WTC11 (cell line): ENCODE measurements at regions not wholly inside any gene's neighbourhood (a gene's known extent, or its start where the extent isn't known, plus 50 kb on each side); places are given as distances from the start of the nearest gene placed in this dataset.

ENCODE experiments used
- ATAC-seq: fragments of 200-7000 bp; cut with Tn5 transposase; 2 replicates; pipeline ENCODE4 v1.10.0; 2021; ENCODE audit warnings: mild to moderate bottlenecking, moderate library complexity
- CTCF ChIA-PET: fragments of 300-600 bp; sonication (Branson Sonifier 250); formaldehyde crosslinking; loops from one replicate; lab custom pipeline; 2021; ENCODE audit warnings: antibody characterized with exemption; lab: Charles Lee
- POLR2A ChIA-PET: fragments of 350-600 bp; sonication (Branson Sonifier 250); formaldehyde crosslinking; loops from one replicate; lab custom pipeline; 2021; ENCODE audit warnings: antibody characterized with exemption; lab: Charles Lee
- DNase-seq: peaks from one replicate; pipeline ENCODE4 v3.0.0; 2021; ENCODE audit warnings: low spot score
- H3K27ac Mint-ChIP-seq: 2 replicates; pipeline ENCODE4 v1.8.0; 2021; ENCODE audit warnings: mixed read lengths
- H3K27me3 Mint-ChIP-seq: 2 replicates; pipeline ENCODE4 v1.8.0; 2021; ENCODE audit warnings: low read depth, mild to moderate bottlenecking, moderate library complexity, mixed read lengths
- H3K36me3 Mint-ChIP-seq: 2 replicates; pipeline ENCODE4 v1.8.0; 2021; ENCODE audit warnings: mixed read lengths
- H3K4me1 Mint-ChIP-seq: 2 replicates; pipeline ENCODE4 v1.8.0; 2022; ENCODE audit warnings: mixed read lengths
- H3K4me3 Mint-ChIP-seq: 2 replicates; pipeline ENCODE4 v1.8.0; 2021; ENCODE audit warnings: mild to moderate bottlenecking, moderate library complexity, mixed read lengths
- H3K9me3 Mint-ChIP-seq: 2 replicates; pipeline ENCODE4 v1.8.0; 2021; ENCODE audit warnings: mixed read lengths
- CREB1 ChIP-seq: sonication (generic); formaldehyde crosslinking; IDR thresholded peaks from 2 replicates; pipeline ENCODE4 v1.8.0; 2023; ENCODE audit warnings: mild to moderate bottlenecking, missing genetic modification reagents
- CREM ChIP-seq: sonication (generic); formaldehyde crosslinking; IDR thresholded peaks from 2 replicates; pipeline ENCODE4 v1.8.1; 2022; ENCODE audit warnings: mild to moderate bottlenecking, missing genetic modification reagents, moderate library complexity
- GABPB1 ChIP-seq: sonication (generic); formaldehyde crosslinking; IDR thresholded peaks from 2 replicates; pipeline ENCODE4 v1.8.1; 2023; ENCODE audit warnings: mild to moderate bottlenecking, missing genetic modification reagents
- NFATC4 ChIP-seq: fragments of 250-450 bp; sonication (Bioruptor Pico); IDR thresholded peaks from 2 replicates; pipeline ENCODE4 v1.9.0; 2021; ENCODE audit warnings: mild to moderate bottlenecking
- NFYB ChIP-seq: sonication (generic); formaldehyde crosslinking; conservative IDR thresholded peaks from 2 replicates; pipeline ENCODE4 v1.8.0; 2022; ENCODE audit warnings: low read depth, missing genetic modification reagents
- NR3C1 ChIP-seq: sonication (generic); formaldehyde crosslinking; conservative IDR thresholded peaks from 2 replicates; pipeline ENCODE4 v1.8.1; 2023; ENCODE audit warnings: low read depth, mild to moderate bottlenecking, missing genetic modification reagents
- SP1 ChIP-seq: sonication (generic); formaldehyde crosslinking; conservative IDR thresholded peaks from 2 replicates; pipeline ENCODE4 v1.8.1; 2022; ENCODE audit warnings: missing genetic modification reagents
- ZNF416 ChIP-seq: fragments of 250-450 bp; sonication (Bioruptor Pico); IDR thresholded peaks from 2 replicates; pipeline ENCODE4 v1.9.0; 2021; ENCODE audit warnings: mild to moderate bottlenecking, inconsistent platforms
- TF ChIP-seq, protein P1 (sequence below): sonication (generic); formaldehyde crosslinking; conservative IDR thresholded peaks from 2 replicates; pipeline ENCODE4 v1.8.1; 2022; ENCODE audit warnings: mild to moderate bottlenecking, missing genetic modification reagents
- TF ChIP-seq, protein P2 (sequence below): sonication (generic); formaldehyde crosslinking; IDR thresholded peaks from 2 replicates; pipeline ENCODE4 v1.8.0; 2022; ENCODE audit warnings: mild to moderate bottlenecking, missing genetic modification reagents
- TF ChIP-seq, protein P3 (sequence below): sonication (generic); formaldehyde crosslinking; IDR thresholded peaks from 2 replicates; pipeline ENCODE4 v1.8.1; 2022; ENCODE audit warnings: low read depth, mild to moderate bottlenecking, moderate library complexity, missing genetic modification reagents, borderline replicate concordance
- TF ChIP-seq, protein P4 (sequence below): sonication (generic); formaldehyde crosslinking; IDR thresholded peaks from 2 replicates; pipeline ENCODE4 v1.8.1; 2022; ENCODE audit warnings: mild to moderate bottlenecking, moderate library complexity, missing genetic modification reagents
- TF ChIP-seq, protein P5 (sequence below): sonication (generic); formaldehyde crosslinking; conservative IDR thresholded peaks from 2 replicates; pipeline ENCODE4 v1.8.1; 2023; ENCODE audit warnings: mild to moderate bottlenecking, low read depth, missing genetic modification reagents, moderate library complexity
- TF ChIP-seq, protein P6 (sequence below): sonication (generic); formaldehyde crosslinking; IDR thresholded peaks from 2 replicates; pipeline ENCODE4 v1.8.0; 2022; ENCODE audit warnings: missing genetic modification reagents
- TF ChIP-seq, protein P7 (sequence below): fragments of 250-450 bp; sonication (Bioruptor Pico); IDR thresholded peaks from 2 replicates; pipeline ENCODE4 v1.9.0; 2021; ENCODE audit warnings: mild to moderate bottlenecking
- TF ChIP-seq, protein P8 (sequence below): fragments of 250-450 bp; sonication (Bioruptor Pico); IDR thresholded peaks from 2 replicates; pipeline ENCODE4 v1.9.0; 2021; ENCODE audit warnings: mild to moderate bottlenecking

DNA sequence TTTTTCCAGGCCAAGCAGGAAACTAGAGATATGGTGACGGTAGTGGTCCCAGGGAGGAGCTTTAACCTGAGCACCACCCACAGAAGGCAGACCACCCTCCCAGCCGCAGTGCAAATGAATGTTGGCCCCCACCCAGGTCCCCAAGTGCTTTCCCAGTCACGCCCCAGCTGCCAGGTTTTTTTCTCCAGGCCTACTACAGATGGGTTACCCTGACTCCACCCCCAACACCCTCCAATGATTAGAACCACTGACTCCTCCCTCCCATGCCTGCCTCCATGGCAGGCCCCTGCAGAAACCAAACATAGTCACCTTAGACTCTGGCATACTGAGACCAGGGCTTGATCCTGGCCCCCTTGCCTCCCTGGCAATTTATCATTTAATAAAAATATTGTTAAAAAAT lies 58.7 kb upstream of the CHST1 start:
- Mint-ChIP-seq H3K4me1 (peaks cover 17% of the 10 kb centered on the region), H3K27ac (peak overlapping the region; percentile 17; the same call in 1 of the 2 replicates), H3K4me3 (peak overlapping the region; percentile 4; the same call in 1 of the 2 replicates), H3K36me3 (no peaks in the 10 kb centered on the region), H3K27me3 (no peaks in the 10 kb centered on the region; the same call in 1 of the 2 replicates), H3K9me3 (no peaks in the 10 kb centered on the region)
- ChIA-PET POLR2A (no interaction called here), CTCF (interaction anchor here (0.5 to 4.2 kb wide), 4 partner anchors 17 to 353 kb away, joined by 3 to 45 read pairs (median 4); no protein-coding TSS in a partner anchor)
- TF ChIP-seq NR3C1 (CRISPR knock-in tag): no peak
- TF ChIP-seq, protein P1, sequence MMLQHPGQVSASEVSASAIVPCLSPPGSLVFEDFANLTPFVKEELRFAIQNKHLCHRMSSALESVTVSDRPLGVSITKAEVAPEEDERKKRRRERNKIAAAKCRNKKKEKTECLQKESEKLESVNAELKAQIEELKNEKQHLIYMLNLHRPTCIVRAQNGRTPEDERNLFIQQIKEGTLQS: no peak
- TF ChIP-seq GABPB1: no peak
- TF ChIP-seq, protein P2, sequence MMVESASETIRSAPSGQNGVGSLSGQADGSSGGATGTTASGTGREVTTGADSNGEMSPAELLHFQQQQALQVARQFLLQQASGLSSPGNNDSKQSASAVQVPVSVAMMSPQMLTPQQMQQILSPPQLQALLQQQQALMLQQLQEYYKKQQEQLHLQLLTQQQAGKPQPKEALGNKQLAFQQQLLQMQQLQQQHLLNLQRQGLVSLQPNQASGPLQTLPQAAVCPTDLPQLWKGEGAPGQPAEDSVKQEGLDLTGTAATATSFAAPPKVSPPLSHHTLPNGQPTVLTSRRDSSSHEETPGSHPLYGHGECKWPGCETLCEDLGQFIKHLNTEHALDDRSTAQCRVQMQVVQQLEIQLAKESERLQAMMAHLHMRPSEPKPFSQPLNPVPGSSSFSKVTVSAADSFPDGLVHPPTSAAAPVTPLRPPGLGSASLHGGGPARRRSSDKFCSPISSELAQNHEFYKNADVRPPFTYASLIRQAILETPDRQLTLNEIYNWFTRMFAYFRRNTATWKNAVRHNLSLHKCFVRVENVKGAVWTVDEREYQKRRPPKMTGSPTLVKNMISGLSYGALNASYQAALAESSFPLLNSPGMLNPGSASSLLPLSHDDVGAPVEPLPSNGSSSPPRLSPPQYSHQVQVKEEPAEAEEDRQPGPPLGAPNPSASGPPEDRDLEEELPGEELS: no peak
- TF ChIP-seq CREB1: no peak
- TF ChIP-seq, protein P3, sequence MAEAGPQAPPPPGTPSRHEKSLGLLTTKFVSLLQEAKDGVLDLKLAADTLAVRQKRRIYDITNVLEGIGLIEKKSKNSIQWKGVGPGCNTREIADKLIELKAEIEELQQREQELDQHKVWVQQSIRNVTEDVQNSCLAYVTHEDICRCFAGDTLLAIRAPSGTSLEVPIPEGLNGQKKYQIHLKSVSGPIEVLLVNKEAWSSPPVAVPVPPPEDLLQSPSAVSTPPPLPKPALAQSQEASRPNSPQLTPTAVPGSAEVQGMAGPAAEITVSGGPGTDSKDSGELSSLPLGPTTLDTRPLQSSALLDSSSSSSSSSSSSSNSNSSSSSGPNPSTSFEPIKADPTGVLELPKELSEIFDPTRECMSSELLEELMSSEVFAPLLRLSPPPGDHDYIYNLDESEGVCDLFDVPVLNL (CRISPR knock-in tag): no peak
- no peak for TF ChIP-seq CREM (CRISPR knock-in tag)
- TF ChIP-seq, protein P4, sequence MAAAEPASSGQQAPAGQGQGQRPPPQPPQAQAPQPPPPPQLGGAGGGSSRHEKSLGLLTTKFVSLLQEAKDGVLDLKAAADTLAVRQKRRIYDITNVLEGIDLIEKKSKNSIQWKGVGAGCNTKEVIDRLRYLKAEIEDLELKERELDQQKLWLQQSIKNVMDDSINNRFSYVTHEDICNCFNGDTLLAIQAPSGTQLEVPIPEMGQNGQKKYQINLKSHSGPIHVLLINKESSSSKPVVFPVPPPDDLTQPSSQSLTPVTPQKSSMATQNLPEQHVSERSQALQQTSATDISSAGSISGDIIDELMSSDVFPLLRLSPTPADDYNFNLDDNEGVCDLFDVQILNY: no peak
- TF ChIP-seq ZNF416 (CRISPR knock-in tag): no peak
- TF ChIP-seq SP1 (CRISPR knock-in tag): no peak
- ATAC-seq: peak; percentile 72
- no peak for DNase-seq

DNA sequence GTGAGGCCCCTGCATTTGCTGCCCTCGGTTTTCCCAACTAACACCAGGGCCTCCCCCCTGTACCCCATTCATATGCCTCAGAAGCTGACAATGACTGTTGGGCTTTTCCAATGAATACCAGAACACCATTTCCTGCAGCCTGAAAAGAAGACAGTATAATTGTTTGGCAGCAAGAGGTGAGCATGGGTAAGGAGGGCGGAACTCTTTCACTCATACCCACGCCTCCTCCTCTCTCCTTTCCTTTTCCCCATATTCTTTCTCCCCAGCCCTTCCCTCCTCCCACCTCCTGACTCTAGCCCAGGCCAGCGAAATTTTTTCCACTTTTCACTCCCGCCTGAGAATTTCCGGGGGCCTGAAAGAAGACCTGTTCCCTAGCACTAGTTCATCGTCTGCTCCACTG lies 58.0 kb upstream of the CHST1 start:
- H3K27ac Mint-ChIP-seq: peak overlapping the region; percentile 17
- no peaks in the 10 kb centered on the region for H3K27me3 Mint-ChIP-seq
- ChIA-PET POLR2A (no interaction called here), CTCF (interaction anchor here (0.8 to 4.2 kb wide), 3 partner anchors 48 to 352 kb away, joined by 3 to 45 read pairs (median 4); no protein-coding TSS in a partner anchor)
- no peaks in the 10 kb centered on the region for H3K9me3 Mint-ChIP-seq
- H3K36me3 Mint-ChIP-seq: no peaks in the 10 kb centered on the region
- TF ChIP-seq, protein P5, sequence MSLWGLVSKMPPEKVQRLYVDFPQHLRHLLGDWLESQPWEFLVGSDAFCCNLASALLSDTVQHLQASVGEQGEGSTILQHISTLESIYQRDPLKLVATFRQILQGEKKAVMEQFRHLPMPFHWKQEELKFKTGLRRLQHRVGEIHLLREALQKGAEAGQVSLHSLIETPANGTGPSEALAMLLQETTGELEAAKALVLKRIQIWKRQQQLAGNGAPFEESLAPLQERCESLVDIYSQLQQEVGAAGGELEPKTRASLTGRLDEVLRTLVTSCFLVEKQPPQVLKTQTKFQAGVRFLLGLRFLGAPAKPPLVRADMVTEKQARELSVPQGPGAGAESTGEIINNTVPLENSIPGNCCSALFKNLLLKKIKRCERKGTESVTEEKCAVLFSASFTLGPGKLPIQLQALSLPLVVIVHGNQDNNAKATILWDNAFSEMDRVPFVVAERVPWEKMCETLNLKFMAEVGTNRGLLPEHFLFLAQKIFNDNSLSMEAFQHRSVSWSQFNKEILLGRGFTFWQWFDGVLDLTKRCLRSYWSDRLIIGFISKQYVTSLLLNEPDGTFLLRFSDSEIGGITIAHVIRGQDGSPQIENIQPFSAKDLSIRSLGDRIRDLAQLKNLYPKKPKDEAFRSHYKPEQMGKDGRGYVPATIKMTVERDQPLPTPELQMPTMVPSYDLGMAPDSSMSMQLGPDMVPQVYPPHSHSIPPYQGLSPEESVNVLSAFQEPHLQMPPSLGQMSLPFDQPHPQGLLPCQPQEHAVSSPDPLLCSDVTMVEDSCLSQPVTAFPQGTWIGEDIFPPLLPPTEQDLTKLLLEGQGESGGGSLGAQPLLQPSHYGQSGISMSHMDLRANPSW (CRISPR knock-in tag): no peak
- H3K4me3 Mint-ChIP-seq: no peak overlapping the region
- H3K4me1 Mint-ChIP-seq: peaks cover 17% of the 10 kb centered on the region
- ATAC-seq (peak; percentile 36), DNase-seq (no peak)

DNA sequence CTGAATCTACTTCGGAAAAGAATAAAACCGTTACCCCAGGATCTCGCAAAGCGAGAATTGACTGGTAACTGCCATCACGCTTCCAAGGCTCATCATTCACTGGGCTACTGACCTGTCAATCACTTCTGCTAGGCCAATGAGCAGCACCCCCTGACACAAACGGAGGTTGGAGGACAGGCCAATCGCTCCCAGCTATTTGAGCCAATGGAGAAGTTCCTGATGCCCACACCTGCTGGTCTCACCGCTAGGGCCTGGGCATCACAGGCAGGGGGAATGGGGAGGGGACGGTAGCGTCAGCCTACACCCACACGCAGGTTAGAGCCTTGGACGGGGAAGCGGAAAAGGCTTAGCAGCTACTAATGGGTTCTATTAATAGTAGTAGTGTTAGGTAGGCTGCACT lies 56.7 kb upstream of the CHST1 start:
- Mint-ChIP-seq H3K27ac (no peak overlapping the region), H3K4me1 (peaks cover 19% of the 10 kb centered on the region), H3K9me3 (no peaks in the 10 kb centered on the region), H3K36me3 (no peaks in the 10 kb centered on the region), H3K4me3 (no peak overlapping the region)
- ATAC-seq: peak; percentile 87
- POLR2A ChIA-PET: no interaction called here
- peak; percentile 55 for DNase-seq
- TF ChIP-seq CREM (CRISPR knock-in tag) (no peak), NFYB (CRISPR knock-in tag) (peak; percentile 89), NFATC4 (CRISPR knock-in tag) (no peak), SP1 (CRISPR knock-in tag) (no peak)
- TF ChIP-seq, protein P6, sequence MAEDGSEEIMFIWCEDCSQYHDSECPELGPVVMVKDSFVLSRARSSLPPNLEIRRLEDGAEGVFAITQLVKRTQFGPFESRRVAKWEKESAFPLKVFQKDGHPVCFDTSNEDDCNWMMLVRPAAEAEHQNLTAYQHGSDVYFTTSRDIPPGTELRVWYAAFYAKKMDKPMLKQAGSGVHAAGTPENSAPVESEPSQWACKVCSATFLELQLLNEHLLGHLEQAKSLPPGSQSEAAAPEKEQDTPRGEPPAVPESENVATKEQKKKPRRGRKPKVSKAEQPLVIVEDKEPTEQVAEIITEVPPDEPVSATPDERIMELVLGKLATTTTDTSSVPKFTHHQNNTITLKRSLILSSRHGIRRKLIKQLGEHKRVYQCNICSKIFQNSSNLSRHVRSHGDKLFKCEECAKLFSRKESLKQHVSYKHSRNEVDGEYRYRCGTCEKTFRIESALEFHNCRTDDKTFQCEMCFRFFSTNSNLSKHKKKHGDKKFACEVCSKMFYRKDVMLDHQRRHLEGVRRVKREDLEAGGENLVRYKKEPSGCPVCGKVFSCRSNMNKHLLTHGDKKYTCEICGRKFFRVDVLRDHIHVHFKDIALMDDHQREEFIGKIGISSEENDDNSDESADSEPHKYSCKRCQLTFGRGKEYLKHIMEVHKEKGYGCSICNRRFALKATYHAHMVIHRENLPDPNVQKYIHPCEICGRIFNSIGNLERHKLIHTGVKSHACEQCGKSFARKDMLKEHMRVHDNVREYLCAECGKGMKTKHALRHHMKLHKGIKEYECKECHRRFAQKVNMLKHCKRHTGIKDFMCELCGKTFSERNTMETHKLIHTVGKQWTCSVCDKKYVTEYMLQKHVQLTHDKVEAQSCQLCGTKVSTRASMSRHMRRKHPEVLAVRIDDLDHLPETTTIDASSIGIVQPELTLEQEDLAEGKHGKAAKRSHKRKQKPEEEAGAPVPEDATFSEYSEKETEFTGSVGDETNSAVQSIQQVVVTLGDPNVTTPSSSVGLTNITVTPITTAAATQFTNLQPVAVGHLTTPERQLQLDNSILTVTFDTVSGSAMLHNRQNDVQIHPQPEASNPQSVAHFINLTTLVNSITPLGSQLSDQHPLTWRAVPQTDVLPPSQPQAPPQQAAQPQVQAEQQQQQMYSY (CRISPR knock-in tag): no peak
- TF ChIP-seq, protein P7, sequence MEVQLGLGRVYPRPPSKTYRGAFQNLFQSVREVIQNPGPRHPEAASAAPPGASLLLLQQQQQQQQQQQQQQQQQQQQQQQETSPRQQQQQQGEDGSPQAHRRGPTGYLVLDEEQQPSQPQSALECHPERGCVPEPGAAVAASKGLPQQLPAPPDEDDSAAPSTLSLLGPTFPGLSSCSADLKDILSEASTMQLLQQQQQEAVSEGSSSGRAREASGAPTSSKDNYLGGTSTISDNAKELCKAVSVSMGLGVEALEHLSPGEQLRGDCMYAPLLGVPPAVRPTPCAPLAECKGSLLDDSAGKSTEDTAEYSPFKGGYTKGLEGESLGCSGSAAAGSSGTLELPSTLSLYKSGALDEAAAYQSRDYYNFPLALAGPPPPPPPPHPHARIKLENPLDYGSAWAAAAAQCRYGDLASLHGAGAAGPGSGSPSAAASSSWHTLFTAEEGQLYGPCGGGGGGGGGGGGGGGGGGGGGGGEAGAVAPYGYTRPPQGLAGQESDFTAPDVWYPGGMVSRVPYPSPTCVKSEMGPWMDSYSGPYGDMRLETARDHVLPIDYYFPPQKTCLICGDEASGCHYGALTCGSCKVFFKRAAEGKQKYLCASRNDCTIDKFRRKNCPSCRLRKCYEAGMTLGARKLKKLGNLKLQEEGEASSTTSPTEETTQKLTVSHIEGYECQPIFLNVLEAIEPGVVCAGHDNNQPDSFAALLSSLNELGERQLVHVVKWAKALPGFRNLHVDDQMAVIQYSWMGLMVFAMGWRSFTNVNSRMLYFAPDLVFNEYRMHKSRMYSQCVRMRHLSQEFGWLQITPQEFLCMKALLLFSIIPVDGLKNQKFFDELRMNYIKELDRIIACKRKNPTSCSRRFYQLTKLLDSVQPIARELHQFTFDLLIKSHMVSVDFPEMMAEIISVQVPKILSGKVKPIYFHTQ (CRISPR knock-in tag): no peak
- TF ChIP-seq, protein P8, sequence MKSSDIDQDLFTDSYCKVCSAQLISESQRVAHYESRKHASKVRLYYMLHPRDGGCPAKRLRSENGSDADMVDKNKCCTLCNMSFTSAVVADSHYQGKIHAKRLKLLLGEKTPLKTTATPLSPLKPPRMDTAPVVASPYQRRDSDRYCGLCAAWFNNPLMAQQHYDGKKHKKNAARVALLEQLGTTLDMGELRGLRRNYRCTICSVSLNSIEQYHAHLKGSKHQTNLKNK (CRISPR knock-in tag): no peak
- TF ChIP-seq, all 79 proteins: peak for 1
- no peaks in the 10 kb centered on the region for H3K27me3 Mint-ChIP-seq
- CTCF ChIA-PET: interaction anchor here (0.6 to 4.2 kb wide), 5 partner anchors 11 to 353 kb away, joined by 3 to 45 read pairs (median 5); no protein-coding TSS in a partner anchor
